OCI-LY7 (cell line): ENCODE measurements at regions not wholly inside any gene's neighbourhood (a gene's known extent, or its start where the extent isn't known, plus 50 kb on each side); places are given as distances from the start of the nearest gene placed in this dataset.

Experiments used
- BruUV-seq: library from RNA; stranded (reverse); fragments of 400-500 nt; replicated peaks from 2 replicates; lab custom pipeline; 2021; lab: Mats Ljungman, UMichigan
- CTCF ChIA-PET: fragments of 300-600 bp; sonication (Branson Sonifier 250); formaldehyde crosslinking; loops from one replicate; lab custom pipeline; 2022; ENCODE audit warnings: antibody characterized with exemption; ENCODE audit not compliant: unreplicated experiment; lab: Charles Lee
- POLR2A ChIA-PET: fragments of 300-600 bp; sonication (Branson Sonifier 250); formaldehyde crosslinking; loops from one replicate; lab custom pipeline; 2022; ENCODE audit warnings: antibody characterized with exemption; lab: Charles Lee
- DNase-seq: peaks from one replicate; pipeline ENCODE4 v3.0.0-alpha.2; 2015; ENCODE audit warnings: low spot score
- H2AFZ ChIP-seq: fragments of 200-600 bp; sonication (generic), shearing (Covaris generic); 2 replicates; pipeline ENCODE4 v1.6.1; 2014; ENCODE audit warnings: mild to moderate bottlenecking, antibody characterized with exemption, low read length, moderate library complexity
- H3K27ac ChIP-seq: fragments of 200-600 bp; sonication (generic); 2 replicates; pipeline ENCODE4 v1.5.1; 2014; ENCODE audit warnings: mixed run types, low read depth, mild to moderate bottlenecking, moderate library complexity, low read length, inconsistent platforms; ENCODE audit not compliant: poor library complexity, severe bottlenecking
- H3K36me3 ChIP-seq: fragments of 200-600 bp; sonication (generic); 2 replicates; pipeline ENCODE4 v1.6.1; 2014; ENCODE audit warnings: mild to moderate bottlenecking, antibody characterized with exemption, low read length, moderate library complexity, mixed read lengths; ENCODE audit not compliant: insufficient read depth
- H3K4me1 ChIP-seq: fragments of 200-600 bp; sonication (generic); 2 replicates; pipeline ENCODE4 v1.5.1; 2014; ENCODE audit warnings: mild to moderate bottlenecking, low read length; ENCODE audit not compliant: insufficient read depth, poor library complexity, severe bottlenecking
- H3K4me2 ChIP-seq: fragments of 200-600 bp; sonication (generic); 2 replicates; pipeline ENCODE4 v1.6.1; 2014; ENCODE audit warnings: mild to moderate bottlenecking, low read length
- H3K4me3 ChIP-seq: fragments of 200-600 bp; sonication (generic); 2 replicates; pipeline ENCODE4 v1.5.1; 2014; ENCODE audit warnings: mild to moderate bottlenecking, low read depth, low read length; ENCODE audit not compliant: poor library complexity, severe bottlenecking
- H3K79me2 ChIP-seq: fragments of 200-600 bp; sonication (generic); 2 replicates; pipeline ENCODE4 v1.6.1; 2016; ENCODE audit warnings: low read depth, mild to moderate bottlenecking, low read length, moderate library complexity, mixed read lengths; ENCODE audit not compliant: insufficient read depth
- H3K9me2 ChIP-seq: fragments of 200-600 bp; sonication (generic); 2 replicates; pipeline ENCODE4 v1.6.1; 2016; ENCODE audit warnings: mild to moderate bottlenecking, low read length, mixed read lengths; ENCODE audit not compliant: insufficient read depth
- H3K9me3 ChIP-seq: fragments of 200-600 bp; sonication (generic); 2 replicates; pipeline ENCODE4 v1.6.1; 2014; ENCODE audit warnings: mild to moderate bottlenecking, mixed run types, low read length, mixed read lengths
- H4K20me1 ChIP-seq: fragments of 200-600 bp; sonication (generic); 2 replicates; pipeline ENCODE4 v1.6.1; 2014; ENCODE audit warnings: mild to moderate bottlenecking, antibody characterized with exemption, low read length, moderate library complexity, mixed read lengths; ENCODE audit not compliant: insufficient read depth
- EZH2phosphoT487 ChIP-seq: fragments of 200-600 bp; sonication (generic); IDR thresholded peaks from 2 replicates; pipeline ENCODE4 v1.6.1; 2018; ENCODE audit warnings: low read depth, borderline replicate concordance, mild to moderate bottlenecking, mixed run types, antibody characterized with exemption, low read length, moderate library complexity, mixed read lengths
- intact Hi-C: fragments of 100-400 bp; cut with micrococcal nuclease; formaldehyde crosslinking; loops from one replicate; pipeline ENCODE4 v1.10.0; 2022; ENCODE audit not compliant: unreplicated experiment
- TF ChIP-seq, protein P1 (sequence below): fragments of 200-600 bp; sonication (generic); conservative IDR thresholded peaks from 2 replicates; pipeline ENCODE4 v1.5.1; 2014; ENCODE audit warnings: mild to moderate bottlenecking, antibody characterized with exemption, low read length, moderate library complexity, mixed read lengths

DNA sequence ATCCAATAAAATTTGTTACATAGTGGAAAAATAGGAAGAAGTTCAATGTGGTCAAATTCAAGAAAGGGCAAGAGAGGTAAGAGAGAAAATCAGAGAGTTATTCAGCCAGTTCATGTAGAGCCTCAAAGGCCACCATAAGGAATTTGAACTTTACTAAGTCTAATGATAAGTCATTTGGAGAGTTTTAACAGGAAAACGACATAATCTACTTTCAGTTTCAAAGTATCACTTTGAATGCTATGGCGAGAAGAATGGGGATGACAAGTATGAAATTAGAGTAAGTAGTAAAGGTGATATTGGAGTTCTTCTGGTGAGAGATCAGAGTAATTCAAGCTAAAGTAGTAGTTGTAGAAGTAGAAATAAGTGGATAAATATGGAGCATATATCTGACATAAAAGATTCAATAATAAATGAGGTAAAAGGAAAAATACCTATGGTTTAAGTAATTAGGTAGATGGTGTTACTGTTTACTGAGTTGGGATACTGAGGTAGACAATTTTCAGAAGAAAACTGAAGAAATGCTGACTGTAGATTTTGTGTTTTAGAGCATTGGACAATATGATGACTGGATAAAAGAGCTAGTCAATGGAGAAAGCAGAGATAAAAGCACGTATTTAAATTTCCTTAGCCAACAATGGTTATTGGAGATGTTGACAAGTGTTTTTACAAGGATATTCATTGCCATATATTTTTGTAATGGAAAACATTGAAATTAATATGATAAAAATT, 331.7 kb upstream of the ADGRL3 start:
- CTCF ChIA-PET, result no interaction called here

DNA sequence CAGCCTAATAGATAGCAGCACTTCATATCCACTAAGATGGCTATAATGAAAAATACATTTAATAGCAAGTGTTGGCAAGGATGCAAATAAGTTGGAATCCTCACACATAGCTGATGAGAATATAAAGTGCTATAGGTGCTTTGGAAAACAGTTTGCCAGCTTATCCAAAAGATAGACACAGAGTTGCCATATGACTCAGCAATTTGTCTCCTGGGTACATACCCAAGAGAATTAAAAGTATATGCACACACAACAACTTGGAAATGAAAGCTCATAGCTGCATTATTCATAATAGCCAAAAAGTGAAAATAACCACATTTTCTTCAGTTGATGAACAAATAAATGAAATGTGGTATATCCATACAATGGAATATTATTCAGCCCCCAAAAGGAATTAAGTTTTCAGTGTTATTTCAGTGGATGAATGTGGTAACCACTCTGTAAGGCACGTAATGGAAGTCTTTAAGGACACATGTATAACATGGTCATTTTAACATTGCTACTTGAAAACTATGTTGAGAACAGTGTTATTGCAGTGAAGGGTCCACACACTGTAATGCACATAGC, 320.9 kb upstream of the ADGRL3 start:
- BruUV-seq, result no TSS peak
- intact Hi-C loops, result no loop called here

More for the DNA sequence above, 331.7 kb upstream of the ADGRL3 start:
- DNase-seq, result no peak
- no peak for TF ChIP-seq EZH2phosphoT487
- TF ChIP-seq, protein P1, sequence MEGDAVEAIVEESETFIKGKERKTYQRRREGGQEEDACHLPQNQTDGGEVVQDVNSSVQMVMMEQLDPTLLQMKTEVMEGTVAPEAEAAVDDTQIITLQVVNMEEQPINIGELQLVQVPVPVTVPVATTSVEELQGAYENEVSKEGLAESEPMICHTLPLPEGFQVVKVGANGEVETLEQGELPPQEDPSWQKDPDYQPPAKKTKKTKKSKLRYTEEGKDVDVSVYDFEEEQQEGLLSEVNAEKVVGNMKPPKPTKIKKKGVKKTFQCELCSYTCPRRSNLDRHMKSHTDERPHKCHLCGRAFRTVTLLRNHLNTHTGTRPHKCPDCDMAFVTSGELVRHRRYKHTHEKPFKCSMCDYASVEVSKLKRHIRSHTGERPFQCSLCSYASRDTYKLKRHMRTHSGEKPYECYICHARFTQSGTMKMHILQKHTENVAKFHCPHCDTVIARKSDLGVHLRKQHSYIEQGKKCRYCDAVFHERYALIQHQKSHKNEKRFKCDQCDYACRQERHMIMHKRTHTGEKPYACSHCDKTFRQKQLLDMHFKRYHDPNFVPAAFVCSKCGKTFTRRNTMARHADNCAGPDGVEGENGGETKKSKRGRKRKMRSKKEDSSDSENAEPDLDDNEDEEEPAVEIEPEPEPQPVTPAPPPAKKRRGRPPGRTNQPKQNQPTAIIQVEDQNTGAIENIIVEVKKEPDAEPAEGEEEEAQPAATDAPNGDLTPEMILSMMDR, result no peak
- Histone ChIP-seq H3K9me3 (no peaks in the 10 kb centered on the region), H3K36me3 (no peaks in the 10 kb centered on the region), H3K4me3 (no peak overlapping the region), H3K9me2 (no peaks in the 10 kb centered on the region), H3K4me1 (no peaks in the 10 kb centered on the region), H3K4me2 (no peak overlapping the region), H3K27ac (no peak overlapping the region), H4K20me1 (no peaks in the 10 kb centered on the region), H3K79me2 (no peaks in the 10 kb centered on the region), H2AFZ (no peak overlapping the region)
- BruUV-seq, result no TSS peak
- POLR2A ChIA-PET, result interaction anchor here (0.6 kb wide), 1 partner anchor 507 kb away, joined by 4 read pairs; no protein-coding TSS in a partner anchor
- intact Hi-C loops, result no loop called here

More for the DNA sequence above, 320.9 kb upstream of the ADGRL3 start:
- Histone ChIP-seq H3K79me2 (no peaks in the 10 kb centered on the region), H3K4me1 (no peaks in the 10 kb centered on the region), H4K20me1 (no peaks in the 10 kb centered on the region), H3K9me3 (0 out of 2 replicates have a peak, but pooled peaks cover 11% of the 10 kb centered on the region), H3K9me2 (no peaks in the 10 kb centered on the region), H2AFZ (no peak overlapping the region), H3K36me3 (no peaks in the 10 kb centered on the region), H3K27ac (no peak overlapping the region), H3K4me3 (no peak overlapping the region), H3K4me2 (no peak overlapping the region)
- ChIA-PET CTCF (no interaction called here), POLR2A (no interaction called here)
- no peak for DNase-seq
- TF ChIP-seq, protein P1, result no peak
- no peak for TF ChIP-seq EZH2phosphoT487
